Endodermal cell (in vitro differentiated cells): ENCODE measurements at regions not wholly inside any gene's neighbourhood (a gene's known extent, or its start where the extent isn't known, plus 50 kb on each side); places are given as distances from the start of the nearest gene placed in this dataset.

Experiments
- DNase-seq: peaks from one replicate; pipeline ENCODE4 v3.0.0-alpha.2; 2017
- H3K27ac ChIP-seq: 2 replicates; pipeline ENCODE4 v1.5.1; 2013; ENCODE audit warnings: mild to moderate bottlenecking, low read depth, low read length, moderate library complexity
- H3K27me3 ChIP-seq: 2 replicates; pipeline ENCODE4 v1.6.1; 2013; ENCODE audit warnings: mild to moderate bottlenecking, low read length, moderate library complexity; ENCODE audit not compliant: insufficient read depth, control insufficient read depth, poor library complexity, severe bottlenecking
- H3K36me3 ChIP-seq: 2 replicates; pipeline ENCODE4 v1.7.0; 2013; ENCODE audit warnings: mild to moderate bottlenecking, low read length, moderate library complexity; ENCODE audit not compliant: control insufficient read depth, insufficient read depth
- H3K4me1 ChIP-seq: one replicate; pipeline ENCODE4 v1.7.0; 2013; ENCODE audit warnings: low read length; ENCODE audit not compliant: control insufficient read depth, insufficient read depth
- H3K4me3 ChIP-seq: 2 replicates; pipeline ENCODE4 v1.5.1; 2013; ENCODE audit warnings: mild to moderate bottlenecking, low read length, moderate library complexity
- H3K9ac ChIP-seq: 2 replicates; pipeline ENCODE4 v1.6.1; 2013; ENCODE audit warnings: mild to moderate bottlenecking, low read length, moderate library complexity; ENCODE audit not compliant: poor library complexity, severe bottlenecking; ENCODE audit errors: extremely low read depth
- H3K9me3 ChIP-seq: 2 replicates; pipeline ENCODE4 v1.6.1; 2013; ENCODE audit warnings: mild to moderate bottlenecking, low read length, moderate library complexity; ENCODE audit not compliant: control insufficient read depth
- H3K27ac Mint-ChIP-seq: 2 replicates; pipeline ENCODE4 v1.8.0; 2020; ENCODE audit warnings: mixed read lengths
- H3K27me3 Mint-ChIP-seq: 2 replicates; pipeline ENCODE4 v1.8.0; 2021; ENCODE audit warnings: mild to moderate bottlenecking, mixed read lengths; ENCODE audit not compliant: insufficient read depth
- H3K36me3 Mint-ChIP-seq: 2 replicates; pipeline ENCODE4 v1.8.0; 2020; ENCODE audit warnings: low read depth, mixed read lengths
- H3K4me1 Mint-ChIP-seq: 2 replicates; pipeline ENCODE4 v1.8.0; 2020; ENCODE audit warnings: mixed read lengths
- H3K4me3 Mint-ChIP-seq: 2 replicates; pipeline ENCODE4 v1.8.0; 2020; ENCODE audit warnings: mild to moderate bottlenecking, moderate library complexity, mixed read lengths
- H3K9me3 Mint-ChIP-seq: 2 replicates; pipeline ENCODE4 v1.8.0; 2020; ENCODE audit warnings: mild to moderate bottlenecking, mixed read lengths
- WGBS, 2 experiments: methylation state at CpG; one replicate each; pipeline versions ENCODE4 v1.1.5 to v1.1.7; 2013; ENCODE audit warnings: missing lambda C conversion rate in 2 of 2, mixed read lengths in 1 of 2; ENCODE audit not compliant: insufficient coverage in 1 of 2, insufficient read length in 1 of 2; 5-methylcytosine and 5-hydroxymethylcytosine counted together
- TF ChIP-seq, protein P1 (sequence below): fragments of 200-600 bp; sonication (generic); conservative IDR thresholded peaks from 2 replicates; pipeline ENCODE4 v1.5.0; 2021; ENCODE audit warnings: antibody characterized with exemption, mild to moderate bottlenecking

DNA sequence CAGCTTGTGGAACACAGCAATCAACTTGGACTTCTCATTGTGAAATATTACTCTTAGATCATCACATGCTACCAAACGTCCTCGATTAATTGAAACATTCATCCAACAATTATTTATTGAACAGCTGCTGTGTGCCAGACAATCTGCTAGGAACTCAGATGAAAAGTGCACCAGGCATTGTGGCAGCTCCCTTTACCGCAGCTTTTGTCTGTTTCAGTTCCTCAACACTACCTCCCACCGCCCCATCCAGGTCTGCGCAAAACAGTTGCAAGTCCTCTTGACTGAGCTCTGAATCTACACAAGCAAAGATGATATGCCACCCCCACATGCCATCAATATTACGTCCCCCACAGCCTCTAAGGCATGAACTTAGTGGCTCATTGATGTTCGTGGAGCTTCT lies 1094.4 kb upstream of the MAP3K7 start:
- no peak for DNase-seq
- no peak overlapping the region for H3K9ac ChIP-seq
- H3K4me3 ChIP-seq = no peak overlapping the region
- H3K36me3 ChIP-seq = no peaks in the 10 kb centered on the region
- no peak overlapping the region for H3K27ac ChIP-seq
- no peaks in the 10 kb centered on the region for H3K27me3 ChIP-seq
- Mint-ChIP-seq H3K27me3 (no peaks in the 10 kb centered on the region), H3K36me3 (no peaks in the 10 kb centered on the region), H3K9me3 (no peaks in the 10 kb centered on the region), H3K4me3 (no peak overlapping the region), H3K27ac (no peak overlapping the region), H3K4me1 (no peaks in the 10 kb centered on the region)
- no peaks in the 10 kb centered on the region for H3K9me3 ChIP-seq
- TF ChIP-seq, protein P1, sequence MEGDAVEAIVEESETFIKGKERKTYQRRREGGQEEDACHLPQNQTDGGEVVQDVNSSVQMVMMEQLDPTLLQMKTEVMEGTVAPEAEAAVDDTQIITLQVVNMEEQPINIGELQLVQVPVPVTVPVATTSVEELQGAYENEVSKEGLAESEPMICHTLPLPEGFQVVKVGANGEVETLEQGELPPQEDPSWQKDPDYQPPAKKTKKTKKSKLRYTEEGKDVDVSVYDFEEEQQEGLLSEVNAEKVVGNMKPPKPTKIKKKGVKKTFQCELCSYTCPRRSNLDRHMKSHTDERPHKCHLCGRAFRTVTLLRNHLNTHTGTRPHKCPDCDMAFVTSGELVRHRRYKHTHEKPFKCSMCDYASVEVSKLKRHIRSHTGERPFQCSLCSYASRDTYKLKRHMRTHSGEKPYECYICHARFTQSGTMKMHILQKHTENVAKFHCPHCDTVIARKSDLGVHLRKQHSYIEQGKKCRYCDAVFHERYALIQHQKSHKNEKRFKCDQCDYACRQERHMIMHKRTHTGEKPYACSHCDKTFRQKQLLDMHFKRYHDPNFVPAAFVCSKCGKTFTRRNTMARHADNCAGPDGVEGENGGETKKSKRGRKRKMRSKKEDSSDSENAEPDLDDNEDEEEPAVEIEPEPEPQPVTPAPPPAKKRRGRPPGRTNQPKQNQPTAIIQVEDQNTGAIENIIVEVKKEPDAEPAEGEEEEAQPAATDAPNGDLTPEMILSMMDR = no peak
- WGBS, 2 experiments = 91 to 95% methylated on average over 7 of the region's 7 CpGs
- no peaks in the 10 kb centered on the region for H3K4me1 ChIP-seq

DNA sequence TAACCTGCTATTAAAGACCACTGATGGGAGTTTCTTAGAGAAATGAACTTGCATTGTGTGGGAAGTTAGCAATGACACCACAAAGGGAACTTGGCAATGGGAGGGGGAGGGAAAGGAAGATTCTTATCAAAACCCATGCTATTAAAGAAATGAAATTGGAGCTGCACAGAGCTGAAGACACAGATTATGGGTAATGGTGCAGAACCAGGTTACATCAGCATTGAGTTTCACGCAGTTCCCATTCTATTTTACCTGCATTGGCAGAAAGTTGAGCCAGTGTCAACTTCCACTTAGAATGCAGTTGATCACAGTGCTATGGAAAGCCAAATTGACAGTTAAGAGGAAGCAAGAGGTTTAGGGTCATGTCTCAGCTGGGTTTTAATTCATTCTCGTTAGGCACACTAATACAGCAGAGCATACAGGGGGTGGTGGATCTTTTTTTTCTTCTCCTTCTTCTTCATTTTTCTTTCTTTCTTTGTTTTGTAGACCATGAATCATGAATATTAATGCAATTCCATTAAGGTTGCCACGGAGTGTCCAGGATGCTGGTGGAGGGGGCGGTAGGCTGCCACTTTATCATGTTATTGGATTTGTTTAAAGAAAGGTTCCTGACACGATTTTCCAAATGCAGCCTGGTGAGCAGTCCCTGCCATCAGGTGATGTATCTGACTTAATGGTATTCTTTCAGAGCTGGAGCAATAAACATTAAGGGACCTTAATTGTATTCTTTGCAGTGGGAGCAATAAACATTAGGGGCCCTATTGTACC lies 1092.0 kb upstream of the MAP3K7 start:
- no peak overlapping the region for H3K9ac ChIP-seq
- TF ChIP-seq, protein P1 = no peak
- H3K9me3 ChIP-seq = no peaks in the 10 kb centered on the region
- peak overlapping the region; percentile 78 for H3K27ac ChIP-seq
- H3K4me3 ChIP-seq = no peak overlapping the region
- no peaks in the 10 kb centered on the region for H3K9me3 Mint-ChIP-seq
- no peaks in the 10 kb centered on the region for H3K4me1 ChIP-seq
- WGBS, 2 experiments = 82 to 85% methylated on average over 1 to 5 of the region's 5 CpGs
- no peaks in the 10 kb centered on the region for H3K36me3 Mint-ChIP-seq
- no peaks in the 10 kb centered on the region for H3K4me1 Mint-ChIP-seq
- no peak overlapping the region for H3K27ac Mint-ChIP-seq
- no peaks in the 10 kb centered on the region for H3K27me3 ChIP-seq
- H3K4me3 Mint-ChIP-seq = no peak overlapping the region
- no peaks in the 10 kb centered on the region for H3K27me3 Mint-ChIP-seq
- H3K36me3 ChIP-seq = no peaks in the 10 kb centered on the region
- DNase-seq = no peak

DNA sequence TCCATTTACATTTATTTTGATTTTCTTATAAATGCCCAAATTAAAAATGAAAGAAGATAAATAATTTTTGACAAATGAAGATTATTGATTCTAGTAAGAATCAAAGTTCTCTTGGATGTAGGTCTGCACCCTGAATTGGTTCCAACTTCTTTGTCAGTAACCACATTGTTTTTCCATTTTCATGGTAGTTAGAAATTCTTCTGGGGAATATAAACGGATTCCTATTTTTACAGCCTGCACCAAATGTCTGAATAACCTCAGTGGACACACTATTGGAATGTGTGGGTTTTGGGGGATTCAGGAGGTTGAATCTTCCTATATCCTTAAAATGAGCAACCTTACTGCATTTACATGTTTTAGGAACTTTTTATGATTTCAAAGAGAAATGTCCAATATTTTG lies 1085.3 kb upstream of the MAP3K7 start:
- Mint-ChIP-seq H3K27me3 (no peaks in the 10 kb centered on the region), H3K4me1 (peaks cover 3% of the 10 kb centered on the region), H3K9me3 (no peaks in the 10 kb centered on the region), H3K27ac (no peak overlapping the region), H3K4me3 (no peak overlapping the region), H3K36me3 (no peaks in the 10 kb centered on the region)
- WGBS, 2 experiments = no CpG with 5 or more reads among the region's 1 CpG
- H3K36me3 ChIP-seq = no peaks in the 10 kb centered on the region
- no peak overlapping the region for H3K4me3 ChIP-seq
- H3K9me3 ChIP-seq = no peaks in the 10 kb centered on the region
- no peaks in the 10 kb centered on the region for H3K4me1 ChIP-seq
- H3K27ac ChIP-seq = no peak overlapping the region
- H3K9ac ChIP-seq = no peak overlapping the region
- no peak for DNase-seq
- no peaks in the 10 kb centered on the region for H3K27me3 ChIP-seq
- TF ChIP-seq, protein P1 = no peak
